Omental fat pad (tissue), 3 donors: ENCODE measurements at regions not wholly inside any gene's neighbourhood (a gene's known extent, or its start where the extent isn't known, plus 50 kb on each side); places are given as distances from the start of the nearest gene placed in this dataset.
"Not testable (repeated sequence)": the region's sequence is repeated elsewhere in the genome, so short reads cannot be mapped to it uniquely, and the experiment has no call there.

Experiments used
- ATAC-seq: fragments of 150-250 bp; one replicate; pipeline ENCODE4 v1.9.1; 2016; ENCODE audit warnings: mild to moderate bottlenecking, moderate library complexity; ENCODE audit not compliant: low FRiP score
- DNase-seq: peaks from one replicate; pipeline ENCODE4 v3.0.0-alpha.2; 2019; ENCODE audit warnings: low spot score
- TF ChIP-seq, protein P1 (sequence below), 3 donors: fragments of 450-650 bp; IDR thresholded peaks; one replicate each; pipeline ENCODE4 v1.5.1; 2016 to 2017; ENCODE audit warnings: antibody characterized with exemption in 3 of 3, mild to moderate bottlenecking in 3 of 3, moderate library complexity in 2 of 3

GRCh38 chr4:162978398-162978797 is 188.3 kb downstream of the NAF1 start:
- no peak for DNase-seq
- ATAC-seq = no peak
- TF ChIP-seq, protein P1, sequence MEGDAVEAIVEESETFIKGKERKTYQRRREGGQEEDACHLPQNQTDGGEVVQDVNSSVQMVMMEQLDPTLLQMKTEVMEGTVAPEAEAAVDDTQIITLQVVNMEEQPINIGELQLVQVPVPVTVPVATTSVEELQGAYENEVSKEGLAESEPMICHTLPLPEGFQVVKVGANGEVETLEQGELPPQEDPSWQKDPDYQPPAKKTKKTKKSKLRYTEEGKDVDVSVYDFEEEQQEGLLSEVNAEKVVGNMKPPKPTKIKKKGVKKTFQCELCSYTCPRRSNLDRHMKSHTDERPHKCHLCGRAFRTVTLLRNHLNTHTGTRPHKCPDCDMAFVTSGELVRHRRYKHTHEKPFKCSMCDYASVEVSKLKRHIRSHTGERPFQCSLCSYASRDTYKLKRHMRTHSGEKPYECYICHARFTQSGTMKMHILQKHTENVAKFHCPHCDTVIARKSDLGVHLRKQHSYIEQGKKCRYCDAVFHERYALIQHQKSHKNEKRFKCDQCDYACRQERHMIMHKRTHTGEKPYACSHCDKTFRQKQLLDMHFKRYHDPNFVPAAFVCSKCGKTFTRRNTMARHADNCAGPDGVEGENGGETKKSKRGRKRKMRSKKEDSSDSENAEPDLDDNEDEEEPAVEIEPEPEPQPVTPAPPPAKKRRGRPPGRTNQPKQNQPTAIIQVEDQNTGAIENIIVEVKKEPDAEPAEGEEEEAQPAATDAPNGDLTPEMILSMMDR (IDR thresholded peaks at IDR 0.05) = no peak

DNA sequence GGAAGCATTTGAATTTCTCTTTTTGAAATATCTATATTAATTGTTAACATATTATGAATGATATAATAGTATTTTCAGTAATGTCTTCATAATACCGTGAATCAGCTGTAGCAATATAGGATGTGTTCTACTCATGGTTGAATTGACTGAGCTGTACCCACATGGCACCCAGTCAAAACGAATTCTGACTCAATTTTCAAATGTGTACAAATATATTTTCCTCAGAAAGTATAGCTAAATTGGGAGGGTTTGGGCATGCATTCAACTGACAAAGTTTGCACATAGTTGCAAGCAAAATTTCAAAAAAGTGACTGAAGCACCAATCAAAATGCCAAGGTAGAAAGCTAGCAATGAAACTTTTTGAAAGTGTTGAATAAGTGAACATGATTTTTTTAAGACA is 188.9 kb downstream of the NAF1 start:
- no peak for ATAC-seq
- no peak for DNase-seq

DNA sequence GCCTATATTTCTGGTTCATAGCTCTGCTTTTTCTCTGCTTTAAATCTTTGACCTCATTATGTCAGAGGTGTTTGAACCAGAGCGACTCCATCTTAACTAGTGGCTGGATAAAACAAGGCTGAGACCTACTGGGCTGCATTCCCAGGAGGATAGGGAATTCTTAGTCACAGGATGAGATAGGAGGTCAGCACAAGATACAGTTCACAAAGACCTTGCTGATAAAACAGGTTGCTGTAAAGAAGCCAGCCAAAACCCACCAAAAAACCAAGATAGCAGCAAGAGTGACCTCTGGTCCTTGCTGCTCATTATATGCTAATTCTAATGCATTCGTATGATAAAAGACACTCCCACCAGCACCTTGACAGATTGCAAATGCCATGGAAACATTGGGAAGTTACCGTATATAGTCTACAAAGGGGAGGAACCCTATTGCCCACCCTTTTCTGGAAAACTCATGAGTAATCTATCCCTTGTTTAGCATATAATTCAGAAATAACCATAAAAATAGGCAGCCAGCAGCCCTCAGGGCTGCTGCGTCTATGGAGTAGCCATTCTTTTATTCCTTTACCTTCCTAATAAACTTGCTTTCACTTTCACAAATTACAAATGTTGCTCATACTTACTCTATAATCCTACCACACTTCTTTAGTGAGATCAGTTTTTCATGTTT is 193.9 kb downstream of the NAF1 start:
- ATAC-seq (no peak), DNase-seq (no peak)
- TF ChIP-seq, protein P1 (IDR thresholded peaks at IDR 0.05) = no peak

More for the DNA sequence above, 188.9 kb downstream of the NAF1 start:
- TF ChIP-seq, protein P1 (IDR thresholded peaks at IDR 0.05) = no peak

GRCh38 chr4:162969194-162969593 is 197.5 kb downstream of the NAF1 start:
- TF ChIP-seq, protein P1 (IDR thresholded peaks at IDR 0.05) = no peak
- ATAC-seq (no peak), DNase-seq (no peak)

DNA sequence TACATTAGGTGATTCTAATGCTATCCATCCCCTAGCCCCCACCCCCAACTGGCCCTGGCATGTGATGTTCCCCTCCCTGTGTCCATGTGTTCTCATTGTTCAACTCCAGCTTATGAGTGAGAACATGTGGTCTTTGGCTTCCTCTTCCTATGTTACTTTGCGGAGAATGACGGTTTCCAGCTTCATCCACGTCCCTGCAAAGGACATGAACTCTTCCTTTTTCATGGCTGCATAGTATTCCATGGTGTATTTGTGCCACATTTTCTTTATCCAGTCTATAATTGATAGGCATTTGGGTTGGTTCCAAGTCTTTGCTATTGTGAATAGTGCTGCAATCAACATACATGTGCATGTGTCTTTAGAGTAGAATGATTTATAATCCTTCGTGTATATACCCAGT is 200.7 kb downstream of the NAF1 start:
- ATAC-seq, DNase-seq: not testable (repeated sequence)

- ATAC-seq (no peak), DNase-seq (no peak)
- TF ChIP-seq, protein P1 (IDR thresholded peaks at IDR 0.05) = no peak
These were observed 207.6 kb downstream of the NAF1 start for GRCh38 chr4:162959046-162959445.

DNA sequence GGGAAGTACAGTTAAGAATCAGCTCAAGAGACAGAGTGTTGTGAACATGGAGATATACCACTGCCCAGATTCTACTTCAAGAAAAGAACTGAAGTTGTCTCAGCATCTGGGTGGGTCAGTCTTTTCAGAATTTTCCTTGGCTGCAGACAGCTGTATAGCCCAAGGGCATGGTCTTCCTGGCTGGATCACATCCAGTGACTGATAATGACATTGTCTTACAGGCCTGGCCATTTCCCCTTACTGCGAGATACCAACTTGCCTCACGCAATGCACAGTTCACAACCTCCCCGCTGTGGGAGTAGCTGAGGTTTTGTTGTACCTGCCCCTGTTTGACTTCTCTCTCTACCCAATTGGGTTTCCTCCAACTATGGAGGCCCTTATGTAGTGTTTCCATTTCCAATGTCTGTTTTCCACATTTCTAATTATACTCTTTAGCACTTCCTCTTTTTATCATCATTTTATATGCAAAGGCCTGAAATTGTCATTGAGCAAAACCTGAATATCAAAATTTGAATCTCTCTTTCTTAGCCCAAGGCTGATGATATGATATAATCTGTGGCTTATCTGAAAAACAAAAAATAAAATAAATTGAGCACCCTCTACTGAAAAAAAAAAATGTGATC is 209.1 kb downstream of the NAF1 start:
- ATAC-seq = no peak
- TF ChIP-seq, protein P1 (IDR thresholded peaks at IDR 0.05) = no peak
- DNase-seq = no peak
